ENCODE measurements at regions not wholly inside any gene's neighbourhood (a gene's known extent, or its start where the extent isn't known, plus 50 kb on each side); places are given as distances from the start of the nearest gene placed in this dataset.
"Not testable (repeated sequence)": the region's sequence is repeated elsewhere in the genome, so short reads cannot be mapped to it uniquely, and the experiment has no call there.

GRCh38 chr13:54422946-54423345 is 1394.3 kb downstream of the OLFM4 start:
- not testable (repeated sequence) for DNase-seq; H3K9me3 ChIP-seq (ENCODE audit: control insufficient read depth in 2 of 2, insufficient read depth in 1 of 2, low read depth in 1 of 2, low read length in 1 of 2); H3K27me3 ChIP-seq (ENCODE audit: control insufficient read depth in 3 of 3, insufficient read depth in 3 of 3, low read length in 3 of 3); H3K36me3 ChIP-seq (ENCODE audit: control insufficient read depth in 3 of 3, insufficient read depth in 2 of 3, low read depth in 1 of 3, low read length in 3 of 3); FAIRE-seq; H3K4me3 ChIP-seq (ENCODE audit: low read depth in 1 of 3, low read length in 3 of 3); H3K4me1 ChIP-seq (ENCODE audit: control insufficient read depth in 3 of 3, insufficient read depth in 2 of 3, low read depth in 1 of 3, low read length in 2 of 3); H3K27ac ChIP-seq (ENCODE audit: low read depth in 1 of 3, low read length in 2 of 3)
- 80 to 84% (median 83%) methylated on average over 14 to 15 of the region's 15 CpGs for WGBS, 3 donors

GRCh38 chr13:54424344-54424743 is 1395.7 kb downstream of the OLFM4 start:
- no peak for DNase-seq
- FAIRE-seq, result no peak
- 44 to 67% (median 52%) methylated on average over 2 of the region's 2 CpGs for WGBS, 3 donors
- Histone ChIP-seq H3K4me3 (ENCODE audit: low read depth in 1 of 3, low read length in 3 of 3) (no peak overlapping the region), H3K4me1 (ENCODE audit: control insufficient read depth in 3 of 3, insufficient read depth in 2 of 3, low read depth in 1 of 3, low read length in 2 of 3) (no peaks in the 10 kb centered on the region), H3K9me3 (ENCODE audit: control insufficient read depth in 2 of 2, insufficient read depth in 1 of 2, low read depth in 1 of 2, low read length in 1 of 2) (no peaks in the 10 kb centered on the region), H3K27me3 (ENCODE audit: control insufficient read depth in 3 of 3, insufficient read depth in 3 of 3, low read length in 3 of 3) (no peaks in the 10 kb centered on the region), H3K27ac (ENCODE audit: low read depth in 1 of 3, low read length in 2 of 3) (no peak overlapping the region), H3K36me3 (ENCODE audit: control insufficient read depth in 3 of 3, insufficient read depth in 2 of 3, low read depth in 1 of 3, low read length in 3 of 3) (no peaks in the 10 kb centered on the region)

- FAIRE-seq (no peak), DNase-seq (peak; percentile 54 to 68)
- WGBS, 3 donors, result 28 to 69% (median 46%) methylated on average over 4 of the region's 4 CpGs
- Histone ChIP-seq H3K36me3 (ENCODE audit: control insufficient read depth in 3 of 3, insufficient read depth in 2 of 3, low read depth in 1 of 3, low read length in 3 of 3) (no peaks in the 10 kb centered on the region), H3K4me3 (ENCODE audit: low read depth in 1 of 3, low read length in 3 of 3) (no peak overlapping the region), H3K27ac (ENCODE audit: low read depth in 1 of 3, low read length in 2 of 3) (no peak overlapping the region), H3K27me3 (ENCODE audit: control insufficient read depth in 3 of 3, insufficient read depth in 3 of 3, low read length in 3 of 3) (no peaks in the 10 kb centered on the region), H3K9me3 (ENCODE audit: control insufficient read depth in 2 of 2, insufficient read depth in 1 of 2, low read depth in 1 of 2, low read length in 1 of 2) (no peaks in the 10 kb centered on the region), H3K4me1 (ENCODE audit: control insufficient read depth in 3 of 3, insufficient read depth in 2 of 3, low read depth in 1 of 3, low read length in 2 of 3) (no peaks in the 10 kb centered on the region)
These were observed 1405.0 kb downstream of the OLFM4 start for GRCh38 chr13:54433493-54434206.

GRCh38 chr13:54440853-54441400 is 1412.3 kb downstream of the OLFM4 start:
- H3K9me3 ChIP-seq (ENCODE audit: control insufficient read depth in 2 of 2, insufficient read depth in 1 of 2, low read depth in 1 of 2, low read length in 1 of 2); H3K27me3 ChIP-seq (ENCODE audit: control insufficient read depth in 3 of 3, insufficient read depth in 3 of 3, low read length in 3 of 3); DNase-seq; H3K36me3 ChIP-seq (ENCODE audit: control insufficient read depth in 3 of 3, insufficient read depth in 2 of 3, low read depth in 1 of 3, low read length in 3 of 3); FAIRE-seq; H3K4me3 ChIP-seq (ENCODE audit: low read depth in 1 of 3, low read length in 3 of 3); H3K4me1 ChIP-seq (ENCODE audit: control insufficient read depth in 3 of 3, insufficient read depth in 2 of 3, low read depth in 1 of 3, low read length in 2 of 3); H3K27ac ChIP-seq (ENCODE audit: low read depth in 1 of 3, low read length in 2 of 3): not testable (repeated sequence)
- 95 to 99% (median 96%) methylated on average over 21 to 27 of the region's 27 CpGs for WGBS, 3 donors

- FAIRE-seq (no peak), DNase-seq (no peak)
- H3K4me3 ChIP-seq (ENCODE audit: low read depth in 1 of 3, low read length in 3 of 3), result no peak overlapping the region
- no peaks in the 10 kb centered on the region for H3K4me1 ChIP-seq (ENCODE audit: control insufficient read depth in 3 of 3, insufficient read depth in 2 of 3, low read depth in 1 of 3, low read length in 2 of 3)
- H3K27ac ChIP-seq (ENCODE audit: low read depth in 1 of 3, low read length in 2 of 3), result no peak overlapping the region
- 42 to 68% (median 60%) methylated on average over 3 of the region's 3 CpGs for WGBS, 3 donors
- H3K9me3 ChIP-seq (ENCODE audit: control insufficient read depth in 2 of 2, insufficient read depth in 1 of 2, low read depth in 1 of 2, low read length in 1 of 2), result no peaks in the 10 kb centered on the region
- no peaks in the 10 kb centered on the region for H3K36me3 ChIP-seq (ENCODE audit: control insufficient read depth in 3 of 3, insufficient read depth in 2 of 3, low read depth in 1 of 3, low read length in 3 of 3)
- H3K27me3 ChIP-seq (ENCODE audit: control insufficient read depth in 3 of 3, insufficient read depth in 3 of 3, low read length in 3 of 3), result no peaks in the 10 kb centered on the region
These were observed 1416.8 kb downstream of the OLFM4 start for GRCh38 chr13:54445453-54445852.

- H3K4me1 ChIP-seq (ENCODE audit: control insufficient read depth in 3 of 3, insufficient read depth in 2 of 3, low read depth in 1 of 3, low read length in 2 of 3), result no peaks in the 10 kb centered on the region
- H3K27ac ChIP-seq (ENCODE audit: low read depth in 1 of 3, low read length in 2 of 3), result no peak overlapping the region
- H3K4me3 ChIP-seq (ENCODE audit: low read depth in 1 of 3, low read length in 3 of 3), result no peak overlapping the region
- no peaks in the 10 kb centered on the region for H3K9me3 ChIP-seq (ENCODE audit: control insufficient read depth in 2 of 2, insufficient read depth in 1 of 2, low read depth in 1 of 2, low read length in 1 of 2)
- H3K36me3 ChIP-seq (ENCODE audit: control insufficient read depth in 3 of 3, insufficient read depth in 2 of 3, low read depth in 1 of 3, low read length in 3 of 3), result no peaks in the 10 kb centered on the region
- no peaks in the 10 kb centered on the region for H3K27me3 ChIP-seq (ENCODE audit: control insufficient read depth in 3 of 3, insufficient read depth in 3 of 3, low read length in 3 of 3)
- DNase-seq (no peak), FAIRE-seq (no peak)
These were observed 1417.3 kb downstream of the OLFM4 start for GRCh38 chr13:54445865-54446264.

GRCh38 chr13:54449922-54450321 is 1421.3 kb downstream of the OLFM4 start:
- H3K4me3 ChIP-seq (ENCODE audit: low read depth in 1 of 3, low read length in 3 of 3), result no peak overlapping the region
- peaks cover 0 to 8% of the 10 kb centered on the region in 2 donors for H3K9me3 ChIP-seq (ENCODE audit: control insufficient read depth in 2 of 2, insufficient read depth in 1 of 2, low read depth in 1 of 2, low read length in 1 of 2)
- 92 to 94% (median 93%) methylated on average over 1 of the region's 1 CpG for WGBS, 3 donors
- FAIRE-seq, result no peak
- DNase-seq, result no peak
- H3K36me3 ChIP-seq (ENCODE audit: control insufficient read depth in 3 of 3, insufficient read depth in 2 of 3, low read depth in 1 of 3, low read length in 3 of 3), result no peaks in the 10 kb centered on the region
- no peaks in the 10 kb centered on the region for H3K27me3 ChIP-seq (ENCODE audit: control insufficient read depth in 3 of 3, insufficient read depth in 3 of 3, low read length in 3 of 3)
- H3K4me1 ChIP-seq (ENCODE audit: control insufficient read depth in 3 of 3, insufficient read depth in 2 of 3, low read depth in 1 of 3, low read length in 2 of 3), result no peaks in the 10 kb centered on the region
- no peak overlapping the region for H3K27ac ChIP-seq (ENCODE audit: low read depth in 1 of 3, low read length in 2 of 3)

GRCh38 chr13:54484166-54484565 is 1455.6 kb downstream of the OLFM4 start:
- no peak for DNase-seq
- no peaks in the 10 kb centered on the region for H3K27me3 ChIP-seq (ENCODE audit: control insufficient read depth in 3 of 3, insufficient read depth in 3 of 3, low read length in 3 of 3)
- no peak overlapping the region for H3K27ac ChIP-seq (ENCODE audit: low read depth in 1 of 3, low read length in 2 of 3)
- no peaks in the 10 kb centered on the region for H3K9me3 ChIP-seq (ENCODE audit: control insufficient read depth in 2 of 2, insufficient read depth in 1 of 2, low read depth in 1 of 2, low read length in 1 of 2)
- no peak overlapping the region for H3K4me3 ChIP-seq (ENCODE audit: low read depth in 1 of 3, low read length in 3 of 3)
- FAIRE-seq, result no peak
- WGBS, 3 donors, result 79 to 92% (median 82%) methylated on average over 1 of the region's 1 CpG
- H3K36me3 ChIP-seq (ENCODE audit: control insufficient read depth in 3 of 3, insufficient read depth in 2 of 3, low read depth in 1 of 3, low read length in 3 of 3), result no peaks in the 10 kb centered on the region
- no peaks in the 10 kb centered on the region for H3K4me1 ChIP-seq (ENCODE audit: control insufficient read depth in 3 of 3, insufficient read depth in 2 of 3, low read depth in 1 of 3, low read length in 2 of 3)
